Retinal pigment epithelial cell (primary cell): ENCODE measurements at regions not wholly inside any gene's neighbourhood (a gene's known extent, or its start where the extent isn't known, plus 50 kb on each side); places are given as distances from the start of the nearest gene placed in this dataset.
"Not testable (repeated sequence)": the region's sequence is repeated elsewhere in the genome, so short reads cannot be mapped to it uniquely, and the experiment has no call there.

Source experiments
- DNase-seq: peaks from one replicate; pipeline ENCODE4 v3.0.0-alpha.2; 2010; ENCODE audit warnings: low read depth
- H3K4me3 ChIP-seq: 2 replicates; pipeline ENCODE4 v1.5.1; 2011; ENCODE audit warnings: mild to moderate bottlenecking, low read length, control low read depth, moderate library complexity
- CTCF ChIP-seq: conservative IDR thresholded peaks from 2 replicates; pipeline ENCODE4 v1.5.1; 2011; ENCODE audit warnings: low read depth, low read length, control low read depth, inconsistent platforms

DNA sequence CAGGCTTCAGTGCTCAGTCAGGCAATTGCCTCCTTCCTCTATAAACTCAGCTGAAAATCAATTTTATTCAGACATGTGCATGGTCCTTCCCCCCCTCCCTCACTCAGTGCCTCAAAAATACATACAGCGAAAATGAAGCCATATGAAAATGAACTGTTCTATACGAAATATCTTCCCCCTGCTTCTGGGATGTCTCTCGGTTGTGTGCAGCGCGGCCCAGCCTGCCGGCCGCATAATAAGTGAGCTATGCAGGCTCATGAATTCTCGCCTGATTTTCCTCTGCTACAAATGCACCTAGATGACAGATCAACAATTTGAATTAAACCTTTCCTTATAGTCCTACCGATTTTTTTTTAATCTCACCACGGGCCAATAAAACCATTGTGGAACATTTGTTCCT lies 252.9 kb downstream of the CRLF2 start:
- no peak for DNase-seq
- no peak overlapping the region for H3K4me3 ChIP-seq
- no peak for TF ChIP-seq CTCF

DNA sequence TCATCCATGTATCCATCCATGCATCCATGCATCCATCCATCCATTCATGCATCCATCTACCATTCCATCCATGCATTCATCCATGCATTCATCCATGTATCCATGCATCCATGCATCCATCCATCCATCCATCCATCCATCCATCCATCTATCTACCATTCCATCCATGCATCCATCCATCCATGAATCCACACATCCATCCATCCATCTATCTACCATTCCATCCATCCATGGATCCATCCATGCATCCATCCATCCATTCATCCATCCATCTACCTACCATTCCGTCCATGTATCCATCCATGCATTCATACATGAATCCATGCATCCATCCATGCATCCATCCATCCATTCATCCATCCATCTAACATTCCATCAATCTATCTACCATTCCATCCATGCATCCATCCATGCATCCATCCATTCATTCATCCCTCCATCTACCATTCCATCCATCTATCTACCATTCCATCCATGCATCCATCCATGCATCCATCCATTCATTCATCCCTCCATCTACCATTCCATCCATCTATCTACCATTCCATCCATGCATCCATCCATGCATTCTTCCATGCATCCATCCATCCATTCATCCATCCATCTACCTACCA lies 257.2 kb downstream of the CRLF2 start:
- H3K4me3 ChIP-seq, DNase-seq: not testable (repeated sequence)

- H3K4me3 ChIP-seq = no peak overlapping the region
- no peak for TF ChIP-seq CTCF
- no peak for DNase-seq
Observed at GRCh38 chrX:953879-954482, 258.5 kb downstream of the CRLF2 start.

DNA sequence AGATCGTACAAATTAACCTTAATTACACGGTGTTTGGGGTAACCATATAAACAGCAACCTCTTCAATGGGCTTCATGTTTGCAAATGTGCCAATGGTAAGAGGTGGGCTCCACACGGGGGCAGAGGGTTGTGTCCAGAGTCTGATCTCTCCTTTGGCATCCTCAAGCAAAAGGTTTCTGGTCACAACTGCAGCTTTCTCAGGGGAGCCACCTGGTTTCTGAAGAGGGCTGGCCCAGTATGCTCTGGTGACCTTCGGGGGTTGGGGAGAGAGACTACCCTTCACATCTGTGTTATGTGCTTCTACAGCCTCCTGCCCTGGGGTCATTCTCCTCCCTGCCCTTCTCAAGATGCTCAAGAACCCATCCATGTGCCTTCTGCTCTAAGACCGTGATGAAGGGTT lies 259.6 kb downstream of the CRLF2 start:
- no peak overlapping the region for H3K4me3 ChIP-seq
- no peak for DNase-seq
- no peak for TF ChIP-seq CTCF

DNA sequence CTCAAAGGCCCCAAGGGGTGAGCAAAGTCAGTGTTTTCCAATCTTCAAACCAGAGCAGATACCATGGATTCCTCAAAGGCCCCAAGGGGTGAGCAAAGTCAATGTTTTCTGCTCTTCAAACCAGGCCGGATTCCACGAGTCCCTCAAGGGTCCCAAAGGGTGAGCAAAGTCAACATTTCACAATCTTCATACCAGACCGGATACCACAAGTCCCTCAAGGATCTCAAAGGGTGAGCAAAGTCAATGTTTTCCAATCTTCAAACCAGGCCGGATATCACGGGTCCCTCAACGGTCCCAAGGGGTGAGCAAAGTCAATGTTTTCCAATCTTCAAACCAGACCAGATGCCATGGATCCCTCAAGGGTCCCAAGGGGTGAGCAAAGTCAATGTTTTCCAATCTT lies 265.2 kb downstream of the CRLF2 start:
- H3K4me3 ChIP-seq, DNase-seq: not testable (repeated sequence)

DNA sequence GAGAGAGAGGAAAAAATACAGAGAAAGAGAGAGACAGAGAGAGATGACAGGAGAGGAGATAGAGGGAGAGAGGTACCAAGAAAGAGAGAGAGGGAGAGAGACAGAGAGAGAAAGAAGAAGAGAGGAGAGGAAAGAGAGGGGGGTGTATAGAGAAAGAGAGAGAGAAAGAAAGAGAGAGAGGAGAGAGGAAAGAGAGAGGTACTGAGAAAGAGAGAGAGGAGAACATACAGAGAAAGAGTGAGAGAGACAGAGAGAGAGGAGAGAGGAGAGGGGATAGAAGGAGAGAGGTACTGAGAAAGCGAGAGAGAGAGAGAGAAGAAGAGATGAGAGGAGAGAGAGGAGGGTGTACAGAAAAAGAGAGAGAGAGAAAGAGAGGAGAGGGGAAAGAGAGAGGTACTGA lies 269.4 kb downstream of the CRLF2 start:
- TF ChIP-seq CTCF = no peak

GRCh38 chrX:940691-941090 lies 271.8 kb downstream of the CRLF2 start:
- TF ChIP-seq CTCF = no peak
- no peak for DNase-seq
- no peak overlapping the region for H3K4me3 ChIP-seq

More for the DNA sequence above, 269.4 kb downstream of the CRLF2 start:
- H3K4me3 ChIP-seq = no peak overlapping the region
- DNase-seq = no peak

DNA sequence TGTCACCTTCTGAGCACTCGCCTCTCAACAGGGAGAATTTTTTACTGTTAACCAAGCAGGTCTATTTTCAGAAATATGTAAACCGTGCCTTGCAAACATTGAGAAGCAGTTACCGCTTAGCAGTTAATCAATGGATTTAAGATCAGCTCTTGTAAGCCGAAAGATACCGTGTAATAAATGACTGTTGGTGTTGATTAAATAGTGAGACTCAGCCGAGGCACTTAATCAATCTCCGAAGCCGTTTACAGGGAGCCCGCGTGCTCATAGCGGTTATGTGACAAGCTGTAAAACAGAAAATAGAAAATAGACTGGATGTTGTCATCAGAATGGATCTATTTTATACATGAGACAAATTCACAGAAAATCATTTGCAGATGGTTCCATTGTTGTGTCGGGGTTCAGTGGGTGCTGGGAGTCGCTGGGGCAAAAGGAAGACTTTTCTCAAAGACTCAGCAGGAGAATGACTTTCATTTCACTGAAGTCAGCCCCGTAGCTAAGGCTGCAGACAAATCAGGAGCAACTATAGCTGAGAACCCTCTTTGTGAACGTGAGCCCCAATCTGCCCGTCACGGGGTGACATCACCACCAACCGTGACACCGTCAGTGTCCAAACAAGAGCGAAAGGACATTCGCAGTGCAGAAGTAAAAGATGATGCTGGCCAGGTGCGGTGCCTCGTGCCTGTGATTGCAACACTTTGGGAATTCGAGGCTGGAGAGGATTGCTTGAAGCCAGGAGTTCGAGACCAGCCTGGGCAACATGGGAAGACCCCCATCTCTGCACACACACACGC lies 275.3 kb downstream of the CRLF2 start:
- no peak overlapping the region for H3K4me3 ChIP-seq
- no peak for TF ChIP-seq CTCF
- no peak for DNase-seq
